NCI-H510A treated with DMSO at 0.1 percent for 48 hours (cell line): ENCODE measurements at regions not wholly inside any gene's neighbourhood (a gene's known extent, or its start where the extent isn't known, plus 50 kb on each side); places are given as distances from the start of the nearest gene placed in this dataset.
"Not testable (repeated sequence)": the region's sequence is repeated elsewhere in the genome, so short reads cannot be mapped to it uniquely, and the experiment has no call there.

Experiments
- DNase-seq: peaks from one replicate; lab custom pipeline; 2025; lab: John Stamatoyannopoulos, UW

GRCh38 chr13:50387051-50387581, 371.9 kb downstream of the KCNRG start:
- peak; percentile 75 for DNase-seq

GRCh38 chr13:50388481-50388880, 373.2 kb downstream of the KCNRG start:
- no peak for DNase-seq

- DNase-seq = peak; percentile 80
Observed at GRCh38 chr13:50389726-50390125, 374.5 kb downstream of the KCNRG start.

GRCh38 chr13:50390503-50391248, 375.4 kb downstream of the KCNRG start:
- DNase-seq = no peak

- no peak for DNase-seq
Observed at GRCh38 chr13:50392977-50393376, 377.7 kb downstream of the KCNRG start.

GRCh38 chr13:50393628-50394027, 378.4 kb downstream of the KCNRG start:
- DNase-seq = peak; percentile 68

- no peak for DNase-seq
Observed at GRCh38 chr13:50396001-50396400, 380.8 kb downstream of the KCNRG start.

- DNase-seq = not testable (repeated sequence)
Observed at GRCh38 chr13:50396618-50397017, 381.4 kb downstream of the KCNRG start.

- DNase-seq = no peak
Observed at GRCh38 chr13:50400035-50400726, 384.9 kb downstream of the KCNRG start.

GRCh38 chr13:50401049-50401505, 385.8 kb downstream of the KCNRG start:
- no peak for DNase-seq

- DNase-seq = no peak
Observed at GRCh38 chr13:50401721-50402465, 386.6 kb downstream of the KCNRG start.

GRCh38 chr13:50403311-50403710, 388.1 kb downstream of the KCNRG start:
- peak; percentile 82 for DNase-seq

GRCh38 chr13:50404116-50404515, 388.9 kb downstream of the KCNRG start:
- no peak for DNase-seq

GRCh38 chr13:50404769-50405168, 389.5 kb downstream of the KCNRG start:
- no peak for DNase-seq

GRCh38 chr13:50406831-50407230, 391.6 kb downstream of the KCNRG start:
- no peak for DNase-seq

GRCh38 chr13:50408068-50408467, 392.8 kb downstream of the KCNRG start:
- DNase-seq = no peak

GRCh38 chr13:50409220-50409619, 394.0 kb downstream of the KCNRG start:
- DNase-seq = no peak

GRCh38 chr13:50410921-50411746, 395.9 kb downstream of the KCNRG start:
- DNase-seq = no peak

GRCh38 chr13:50412046-50412617, 396.9 kb downstream of the KCNRG start:
- DNase-seq = no peak

GRCh38 chr13:50414640-50415039, 399.4 kb downstream of the KCNRG start:
- no peak for DNase-seq

- no peak for DNase-seq
Observed at GRCh38 chr13:50415428-50415827, 400.2 kb downstream of the KCNRG start.
